IPS DF 6.9 (cell line): ENCODE measurements at regions not wholly inside any gene's neighbourhood (a gene's known extent, or its start where the extent isn't known, plus 50 kb on each side); places are given as distances from the start of the nearest gene placed in this dataset.

ENCODE experiments used
- DNase-seq: peaks from one replicate; pipeline ENCODE4 v3.0.0-alpha.2; 2013; ENCODE audit warnings: low read depth, low spot score
- H3K27ac ChIP-seq: one replicate; pipeline ENCODE4 v1.5.1; 2013; ENCODE audit warnings: low read length, control low read depth
- H3K27me3 ChIP-seq: 2 replicates; pipeline ENCODE4 v1.6.1; 2013; ENCODE audit warnings: mild to moderate bottlenecking, low read length; ENCODE audit not compliant: control insufficient read depth, insufficient read depth
- H3K36me3 ChIP-seq: 2 replicates; pipeline ENCODE4 v1.6.1; 2013; ENCODE audit warnings: low read length; ENCODE audit not compliant: control insufficient read depth, insufficient read depth
- H3K4me1 ChIP-seq: 2 replicates; pipeline ENCODE4 v1.6.1; 2013; ENCODE audit warnings: low read length; ENCODE audit not compliant: control insufficient read depth, insufficient read depth
- H3K4me3 ChIP-seq: 2 replicates; pipeline ENCODE4 v1.5.1; 2013; ENCODE audit warnings: mild to moderate bottlenecking, low read length
- H3K9me3 ChIP-seq: 2 replicates; pipeline ENCODE4 v1.6.1; 2013; ENCODE audit warnings: low read length, inconsistent platforms; ENCODE audit not compliant: control insufficient read depth, insufficient read depth
- WGBS: extraction: QIAGEN DNeasy Blood & Tissue Kit; methylation state at CpG from one replicate; pipeline ENCODE4 v1.1.7; 2013; ENCODE audit warnings: mixed read lengths, missing lambda C conversion rate; ENCODE audit not compliant: insufficient read length, insufficient coverage; 5-methylcytosine and 5-hydroxymethylcytosine counted together

DNA sequence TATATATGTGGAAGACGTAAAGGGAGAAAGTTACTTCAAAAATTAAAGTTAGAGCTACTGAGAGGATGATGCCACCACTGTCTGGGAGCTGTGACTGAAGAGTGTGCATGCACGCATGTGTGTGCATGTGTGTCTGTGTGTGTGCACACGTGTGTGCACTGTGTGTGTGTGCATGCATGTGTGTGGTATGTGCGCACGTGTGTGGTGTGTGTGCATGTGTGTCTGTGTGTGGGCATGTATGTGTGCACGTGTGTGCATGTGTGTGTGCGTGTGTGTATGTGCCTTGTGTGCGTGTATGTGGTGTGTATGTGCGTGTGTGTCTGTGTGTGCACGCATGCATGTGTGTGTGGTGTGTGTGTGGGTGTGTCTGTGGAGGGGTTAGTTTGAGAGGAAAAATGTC lies 473.4 kb downstream of the CMPK2 start:
- H3K9me3 ChIP-seq, result no peaks in the 10 kb centered on the region
- H3K27me3 ChIP-seq, result no peaks in the 10 kb centered on the region
- no peak for DNase-seq
- no CpG with 5 or more reads among the region's 10 CpGs for WGBS
- no peak overlapping the region for H3K4me3 ChIP-seq
- no peaks in the 10 kb centered on the region for H3K36me3 ChIP-seq
- no peak overlapping the region for H3K27ac ChIP-seq
- no peaks in the 10 kb centered on the region for H3K4me1 ChIP-seq

DNA sequence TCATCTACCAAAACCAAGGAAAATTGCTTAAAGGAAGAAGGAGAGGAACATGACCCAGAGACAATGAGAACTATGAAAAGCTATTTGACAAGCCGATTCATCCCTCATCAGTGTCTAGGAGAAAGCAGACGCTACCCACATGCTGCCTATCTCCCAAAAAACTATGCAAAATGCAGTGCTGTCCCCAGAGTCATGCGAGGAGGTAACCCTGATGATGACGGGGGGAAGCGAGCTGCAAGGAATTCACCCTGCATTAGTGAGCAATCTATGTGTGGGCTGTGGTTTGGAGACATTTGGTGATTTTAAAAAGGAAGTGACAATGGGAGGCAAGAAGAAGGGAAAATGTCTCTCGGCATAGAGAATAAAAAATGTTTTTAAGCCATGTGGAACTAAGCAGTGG lies 472.7 kb downstream of the CMPK2 start:
- Histone ChIP-seq H3K27me3 (no peaks in the 10 kb centered on the region), H3K27ac (no peak overlapping the region)
- WGBS, result no CpG with 5 or more reads among the region's 6 CpGs

DNA sequence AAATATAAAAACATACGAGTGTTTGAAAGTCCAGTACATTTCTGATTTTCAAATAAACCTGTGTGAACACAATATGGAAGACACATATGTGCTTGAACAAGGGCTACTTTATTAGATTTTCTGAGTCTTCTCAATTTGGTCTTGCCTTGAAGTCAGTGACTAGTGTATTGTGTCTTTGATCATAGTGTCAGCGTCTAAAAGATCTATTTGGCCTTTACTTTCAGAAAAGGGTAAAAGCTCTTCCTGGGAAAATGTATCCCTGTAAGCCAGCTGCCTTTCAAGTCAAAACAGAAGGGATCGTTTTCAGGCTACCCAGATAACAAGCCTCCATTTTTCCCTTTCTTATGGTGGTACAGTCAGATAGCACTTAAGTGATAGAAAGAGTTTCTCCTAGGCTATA lies 471.9 kb downstream of the CMPK2 start:
- no peaks in the 10 kb centered on the region for H3K4me1 ChIP-seq
- WGBS, result no CpG with 5 or more reads among the region's 3 CpGs
- H3K36me3 ChIP-seq, result no peaks in the 10 kb centered on the region
- DNase-seq, result no peak
- H3K9me3 ChIP-seq, result no peaks in the 10 kb centered on the region
- no peaks in the 10 kb centered on the region for H3K27me3 ChIP-seq
- no peak overlapping the region for H3K27ac ChIP-seq
- H3K4me3 ChIP-seq, result no peak overlapping the region

More for the DNA sequence above, 472.7 kb downstream of the CMPK2 start:
- no peak overlapping the region for H3K4me3 ChIP-seq
- H3K9me3 ChIP-seq, result no peaks in the 10 kb centered on the region
- no peak for DNase-seq
- no peaks in the 10 kb centered on the region for H3K36me3 ChIP-seq
- no peaks in the 10 kb centered on the region for H3K4me1 ChIP-seq

DNA sequence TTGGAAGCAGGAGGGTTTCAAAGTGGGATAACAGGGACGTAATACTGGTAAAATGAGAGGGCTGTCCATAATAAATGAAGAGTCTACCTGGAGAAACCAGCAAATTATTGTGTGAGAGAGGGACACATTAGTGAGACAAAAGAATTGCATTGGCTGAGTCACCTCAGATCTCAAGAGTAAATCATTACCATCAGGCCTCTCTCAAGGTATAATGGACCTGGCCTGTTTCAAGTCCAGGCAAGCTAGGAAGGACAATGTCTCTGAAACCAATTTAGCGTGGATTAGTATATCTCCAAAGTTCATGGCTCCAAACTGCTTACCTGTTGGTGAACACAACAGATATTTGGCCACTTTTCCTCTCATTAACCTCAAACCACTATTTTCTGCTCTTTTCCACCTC lies 471.4 kb downstream of the CMPK2 start:
- WGBS, result no CpG with 5 or more reads among the region's 2 CpGs
- H3K4me3 ChIP-seq, result no peak overlapping the region
- H3K36me3 ChIP-seq, result no peaks in the 10 kb centered on the region
- H3K9me3 ChIP-seq, result no peaks in the 10 kb centered on the region
- H3K4me1 ChIP-seq, result no peaks in the 10 kb centered on the region
- no peaks in the 10 kb centered on the region for H3K27me3 ChIP-seq
- no peak overlapping the region for H3K27ac ChIP-seq
- DNase-seq, result no peak

DNA sequence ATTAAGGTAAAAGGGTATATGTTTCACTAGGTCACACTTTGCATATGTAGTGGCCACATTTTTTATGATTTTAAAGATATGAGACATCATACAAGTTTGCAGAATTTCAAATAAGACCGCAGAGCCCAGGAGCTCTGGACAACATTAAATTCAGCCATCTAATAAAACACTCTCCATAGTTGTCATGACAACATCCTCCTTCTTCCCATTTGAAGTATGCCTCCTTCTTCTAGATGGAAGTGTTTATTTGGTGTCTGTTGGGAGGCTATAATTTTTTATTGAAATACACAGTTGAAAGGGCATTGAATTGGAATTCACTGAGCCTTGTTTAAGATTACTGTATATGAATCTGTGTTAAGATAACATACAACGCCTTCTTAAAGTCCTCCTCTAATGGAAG lies 467.3 kb downstream of the CMPK2 start:
- no peaks in the 10 kb centered on the region for H3K27me3 ChIP-seq
- H3K4me3 ChIP-seq, result no peak overlapping the region
- H3K27ac ChIP-seq, result no peak overlapping the region
- DNase-seq, result no peak
- no peaks in the 10 kb centered on the region for H3K4me1 ChIP-seq
- H3K9me3 ChIP-seq, result no peaks in the 10 kb centered on the region
- no peaks in the 10 kb centered on the region for H3K36me3 ChIP-seq
- no CpG with 5 or more reads among the region's 2 CpGs for WGBS

DNA sequence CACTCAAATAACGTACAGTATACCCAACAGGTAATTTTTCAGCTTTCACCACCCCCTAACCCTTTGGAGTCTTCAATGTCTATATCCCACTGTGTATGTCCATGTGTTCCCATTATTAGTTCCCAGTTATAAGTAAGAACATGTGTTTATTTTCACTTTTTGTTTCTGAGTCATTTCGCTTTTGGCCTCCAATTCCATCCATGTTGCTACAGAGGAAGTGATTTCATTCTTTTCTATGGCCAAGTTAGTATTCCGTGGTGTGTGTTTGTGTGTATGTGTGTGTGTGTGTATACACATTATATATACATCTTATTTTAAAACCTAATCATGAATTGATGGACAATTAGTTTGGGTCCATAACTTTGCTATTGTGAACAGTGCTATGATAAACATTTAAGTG lies 464.4 kb downstream of the CMPK2 start:
- no CpG with 5 or more reads among the region's 3 CpGs for WGBS
- no peak for DNase-seq
- Histone ChIP-seq H3K4me3 (no peak overlapping the region), H3K4me1 (no peaks in the 10 kb centered on the region), H3K27me3 (no peaks in the 10 kb centered on the region), H3K9me3 (no peaks in the 10 kb centered on the region), H3K36me3 (no peaks in the 10 kb centered on the region), H3K27ac (no peak overlapping the region)

DNA sequence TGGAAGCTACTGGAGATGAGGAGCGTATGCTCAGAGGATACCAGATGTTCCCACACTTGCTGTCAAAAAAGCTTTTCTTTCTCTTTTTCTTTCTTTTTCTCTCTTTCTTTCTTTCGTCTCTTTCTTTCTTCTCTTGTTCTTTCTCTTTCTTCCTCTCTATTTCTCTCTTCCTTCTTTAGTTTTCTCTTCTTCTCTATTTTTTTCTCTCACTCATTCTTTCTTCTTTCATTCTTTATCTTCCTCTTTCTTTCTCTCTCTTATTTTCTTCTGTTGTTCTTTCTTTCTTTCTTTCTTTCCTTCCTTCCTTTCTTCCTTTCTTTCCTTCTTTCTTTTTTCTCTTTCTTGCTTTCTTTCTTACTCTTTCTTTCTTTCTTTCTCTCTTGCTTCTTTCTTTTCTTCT lies 457.6 kb downstream of the CMPK2 start:
- Histone ChIP-seq H3K9me3 (no peaks in the 10 kb centered on the region), H3K4me3 (no peak overlapping the region), H3K27ac (no peak overlapping the region), H3K27me3 (no peaks in the 10 kb centered on the region), H3K4me1 (no peaks in the 10 kb centered on the region), H3K36me3 (no peaks in the 10 kb centered on the region)
- WGBS, result no CpG with 5 or more reads among the region's 2 CpGs
- DNase-seq, result no peak

DNA sequence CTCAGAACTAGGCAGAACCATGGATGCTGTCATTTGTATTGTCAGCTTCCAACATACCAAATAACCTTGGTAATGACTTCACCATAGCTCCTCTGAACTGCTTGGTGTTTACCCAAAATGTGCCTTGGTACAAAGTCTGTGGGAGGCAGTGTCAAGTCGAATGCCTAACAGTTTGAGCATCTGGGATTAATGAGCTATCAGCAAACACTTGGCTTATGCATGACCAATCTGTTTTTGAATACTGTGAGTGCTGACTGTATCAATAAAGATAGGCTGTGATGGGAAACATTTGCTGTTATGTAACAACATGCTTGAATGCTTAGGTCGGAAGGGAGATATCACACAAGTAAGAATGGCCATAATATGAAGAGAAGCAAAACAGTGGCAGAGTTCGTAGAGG lies 455.4 kb downstream of the CMPK2 start:
- DNase-seq, result no peak
- no peak overlapping the region for H3K27ac ChIP-seq
- no peak overlapping the region for H3K4me3 ChIP-seq
- WGBS, result no CpG with 5 or more reads among the region's 3 CpGs
- H3K9me3 ChIP-seq, result no peaks in the 10 kb centered on the region
- H3K36me3 ChIP-seq, result no peaks in the 10 kb centered on the region
- H3K27me3 ChIP-seq, result no peaks in the 10 kb centered on the region
- no peaks in the 10 kb centered on the region for H3K4me1 ChIP-seq

DNA sequence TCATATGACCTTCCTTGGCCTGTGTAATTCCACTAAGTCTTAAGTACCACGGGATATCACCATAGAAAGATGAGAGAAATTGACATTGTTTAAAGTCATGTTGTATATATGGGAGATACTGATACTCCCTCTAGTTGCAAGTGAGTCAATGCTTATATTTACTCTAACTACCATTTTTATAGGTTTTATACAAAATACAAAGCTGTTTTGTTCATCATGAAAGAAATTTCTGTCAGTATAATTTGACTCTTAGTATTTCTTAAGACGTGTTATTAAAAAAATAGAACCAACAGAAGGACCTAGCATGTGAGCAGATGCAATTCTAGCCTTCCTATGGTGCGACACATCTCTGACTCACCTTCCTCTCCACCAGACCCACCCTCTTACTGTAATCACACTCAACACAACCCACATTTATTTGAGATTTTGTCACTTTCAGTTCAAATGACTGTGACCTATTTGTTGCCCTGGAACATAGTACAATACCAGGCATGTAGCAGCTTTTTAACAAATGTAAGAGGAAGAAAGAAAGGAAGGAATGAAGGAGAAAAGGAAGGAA lies 453.1 kb downstream of the CMPK2 start:
- no peaks in the 10 kb centered on the region for H3K27me3 ChIP-seq
- no CpG with 5 or more reads among the region's 3 CpGs for WGBS
- H3K9me3 ChIP-seq, result no peaks in the 10 kb centered on the region
- no peak overlapping the region for H3K4me3 ChIP-seq
- no peaks in the 10 kb centered on the region for H3K36me3 ChIP-seq
- DNase-seq, result no peak
- no peaks in the 10 kb centered on the region for H3K4me1 ChIP-seq
- H3K27ac ChIP-seq, result no peak overlapping the region

DNA sequence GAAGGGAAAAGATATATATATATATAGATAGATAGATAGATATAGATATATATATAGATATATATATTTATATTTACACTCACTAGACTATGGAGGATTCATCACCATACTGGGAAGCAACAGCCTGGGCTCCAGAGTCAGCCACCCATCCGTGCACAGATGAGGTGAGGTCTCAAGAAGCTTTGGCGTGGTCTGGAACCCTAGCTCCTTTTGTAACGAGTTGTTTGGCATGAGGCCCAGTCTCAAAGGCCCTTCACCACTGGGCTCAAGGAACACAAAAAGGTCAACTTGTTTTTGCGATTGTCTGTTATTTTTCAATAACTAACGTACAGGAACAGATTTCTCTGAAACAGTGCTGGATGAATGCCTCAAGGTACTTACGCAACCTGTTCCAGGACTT lies 448.7 kb downstream of the CMPK2 start:
- no CpG with 5 or more reads among the region's 6 CpGs for WGBS
- Histone ChIP-seq H3K4me1 (no peaks in the 10 kb centered on the region), H3K27me3 (no peaks in the 10 kb centered on the region), H3K4me3 (no peak overlapping the region), H3K36me3 (no peaks in the 10 kb centered on the region), H3K9me3 (no peaks in the 10 kb centered on the region), H3K27ac (no peak overlapping the region)
- DNase-seq, result no peak

DNA sequence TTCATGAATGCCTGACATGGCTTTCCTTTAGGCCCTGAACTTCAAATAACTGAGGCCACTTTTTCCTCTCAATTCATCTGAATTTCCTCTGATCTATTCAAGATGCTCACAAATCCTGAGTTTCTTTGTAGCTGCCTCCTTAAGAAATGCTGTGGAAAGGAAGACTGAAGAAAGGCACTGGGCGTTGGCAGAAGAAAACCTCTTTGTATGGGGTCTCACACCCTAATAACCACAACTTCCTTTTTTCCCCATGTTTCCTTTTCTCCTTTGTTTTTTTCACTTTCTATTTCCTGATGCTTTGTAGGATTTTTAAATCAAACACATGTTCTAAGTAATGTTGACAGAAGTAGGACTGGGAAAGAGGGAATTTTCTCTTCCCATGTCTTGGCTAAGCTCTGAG lies 447.4 kb downstream of the CMPK2 start:
- Histone ChIP-seq H3K4me1 (no peaks in the 10 kb centered on the region), H3K27me3 (no peaks in the 10 kb centered on the region), H3K27ac (no peak overlapping the region), H3K9me3 (no peaks in the 10 kb centered on the region), H3K36me3 (no peaks in the 10 kb centered on the region), H3K4me3 (no peak overlapping the region)
- DNase-seq, result no peak
- WGBS, result no CpG with 5 or more reads among the region's 1 CpG
